ENCODE measurements at regions not wholly inside any gene's neighbourhood (a gene's known extent, or its start where the extent isn't known, plus 50 kb on each side); places are given as distances from the start of the nearest gene placed in this dataset.

DNA sequence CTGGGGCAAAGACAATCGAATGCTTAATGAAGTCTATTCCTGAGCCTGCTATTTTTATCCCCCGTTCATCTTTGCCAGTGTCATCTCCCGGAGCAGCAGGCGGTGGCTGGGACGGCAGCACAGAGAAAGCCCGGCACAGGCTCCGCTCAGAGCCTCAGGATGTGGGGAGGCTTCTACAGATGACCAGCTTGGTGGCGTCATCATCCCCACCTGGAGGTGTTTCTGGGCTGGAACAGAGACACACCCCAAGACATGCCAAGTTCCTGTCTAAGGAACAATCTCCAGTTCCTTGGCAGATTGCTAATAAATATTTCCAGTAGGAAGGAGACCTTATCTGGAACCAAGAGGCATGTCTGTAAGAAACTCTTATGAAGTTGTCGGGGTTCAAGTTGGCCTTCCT is 552.4 kb upstream of the MGMT start:
- H3K4me3 ChIP-seq, result no peak overlapping the region
- no peak for DNase-seq (ENCODE audit: low spot score)
- no peaks in the 10 kb centered on the region for H4K20me1 ChIP-seq (ENCODE audit: insufficient read depth, poor library complexity, severe bottlenecking)
- no peaks in the 10 kb centered on the region for H3K79me2 ChIP-seq
- WGBS (ENCODE audit: low lambda C conversion rate, missing lambda C conversion rate), result 90% methylated on average over 9 of the region's 9 CpGs
- no peak overlapping the region for H2AFZ ChIP-seq
- no peaks in the 10 kb centered on the region for H3K27me3 ChIP-seq
- no peak overlapping the region for H3K4me2 ChIP-seq
- no peaks in the 10 kb centered on the region for H3K9me3 ChIP-seq (ENCODE audit: low read depth)
- no peak for TF ChIP-seq EZH2 (IDR thresholded peaks at IDR 0.05; ENCODE audit: borderline replicate concordance)
- no peak for TF ChIP-seq CTCF (IDR thresholded peaks at IDR 0.05; ENCODE audit: poor library complexity)
- no peak for TF ChIP-seq EZH2phosphoT487 (IDR thresholded peaks at IDR 0.05; ENCODE audit: low read depth, severe bottlenecking, unreplicated experiment)
- H3K9me2 ChIP-seq (replicated peaks; ENCODE audit: insufficient read depth), result no peaks in the 10 kb centered on the region
- no peak overlapping the region for H3K27ac ChIP-seq
- H3K36me3 ChIP-seq (replicated peaks; ENCODE audit: insufficient read depth, low read depth), result no peaks in the 10 kb centered on the region
- no peaks in the 10 kb centered on the region for H3K4me1 ChIP-seq (ENCODE audit: insufficient read depth)

DNA sequence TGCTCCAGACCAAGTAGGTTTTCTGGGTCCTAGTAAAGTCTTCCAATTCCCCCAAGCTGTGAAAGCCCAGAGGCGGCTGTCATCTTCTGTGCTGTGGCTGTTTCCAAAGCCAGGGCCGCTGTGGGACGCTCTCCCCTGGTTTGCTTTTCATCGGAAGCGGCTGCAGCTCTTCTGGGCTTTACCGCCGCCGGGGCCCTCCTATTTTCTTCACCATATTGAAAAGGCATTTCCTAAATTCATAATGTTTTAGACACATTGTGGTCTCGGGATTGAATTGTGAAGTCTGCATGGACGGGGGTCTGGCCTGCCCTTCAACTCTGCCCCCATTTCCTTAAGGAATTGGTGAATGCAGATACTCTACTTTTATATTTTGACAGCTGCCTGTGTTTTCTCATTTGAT is 551.4 kb upstream of the MGMT start:
- Histone ChIP-seq H3K79me2 (no peaks in the 10 kb centered on the region), H3K27ac (no peak overlapping the region), H2AFZ (no peak overlapping the region), H3K9me3 (ENCODE audit: low read depth) (no peaks in the 10 kb centered on the region), H3K4me3 (no peak overlapping the region), H3K36me3 (replicated peaks; ENCODE audit: insufficient read depth, low read depth) (no peaks in the 10 kb centered on the region), H3K9me2 (replicated peaks; ENCODE audit: insufficient read depth) (no peaks in the 10 kb centered on the region), H4K20me1 (ENCODE audit: insufficient read depth, poor library complexity, severe bottlenecking) (no peaks in the 10 kb centered on the region), H3K27me3 (no peaks in the 10 kb centered on the region), H3K4me1 (ENCODE audit: insufficient read depth) (no peaks in the 10 kb centered on the region), H3K4me2 (no peak overlapping the region)
- no peak for TF ChIP-seq EZH2 (IDR thresholded peaks at IDR 0.05; ENCODE audit: borderline replicate concordance)
- TF ChIP-seq CTCF (IDR thresholded peaks at IDR 0.05; ENCODE audit: poor library complexity), result no peak
- no peak for TF ChIP-seq EZH2phosphoT487 (IDR thresholded peaks at IDR 0.05; ENCODE audit: low read depth, severe bottlenecking, unreplicated experiment)
- DNase-seq (ENCODE audit: low spot score), result no peak
- 97% methylated on average over 10 of the region's 10 CpGs for WGBS (ENCODE audit: low lambda C conversion rate, missing lambda C conversion rate)

- H3K27me3 ChIP-seq, result no peaks in the 10 kb centered on the region
- H3K79me2 ChIP-seq, result no peaks in the 10 kb centered on the region
- 72% methylated on average over 4 of the region's 4 CpGs for WGBS (ENCODE audit: low lambda C conversion rate, missing lambda C conversion rate)
- H3K4me2 ChIP-seq, result no peak overlapping the region
- H2AFZ ChIP-seq, result no peak overlapping the region
- no peaks in the 10 kb centered on the region for H3K4me1 ChIP-seq (ENCODE audit: insufficient read depth)
- H3K4me3 ChIP-seq, result no peak overlapping the region
- H3K9me2 ChIP-seq (replicated peaks; ENCODE audit: insufficient read depth), result no peaks in the 10 kb centered on the region
- DNase-seq (ENCODE audit: low spot score), result no peak
- no peaks in the 10 kb centered on the region for H3K36me3 ChIP-seq (replicated peaks; ENCODE audit: insufficient read depth, low read depth)
- H4K20me1 ChIP-seq (ENCODE audit: insufficient read depth, poor library complexity, severe bottlenecking), result no peaks in the 10 kb centered on the region
- no peak overlapping the region for H3K27ac ChIP-seq
- no peak for TF ChIP-seq CTCF (IDR thresholded peaks at IDR 0.05; ENCODE audit: poor library complexity)
- no peaks in the 10 kb centered on the region for H3K9me3 ChIP-seq (ENCODE audit: low read depth)
Measured at GRCh38 chr10:128916383-128916782, 550.7 kb upstream of the MGMT start.

GRCh38 chr10:128921389-128922022 is 545.5 kb upstream of the MGMT start:
- 91% methylated on average over 8 of the region's 8 CpGs for WGBS (ENCODE audit: low lambda C conversion rate, missing lambda C conversion rate)
- no peak for TF ChIP-seq EZH2 (IDR thresholded peaks at IDR 0.05; ENCODE audit: borderline replicate concordance)
- TF ChIP-seq CTCF (IDR thresholded peaks at IDR 0.05; ENCODE audit: poor library complexity), result no peak
- TF ChIP-seq EZH2phosphoT487 (IDR thresholded peaks at IDR 0.05; ENCODE audit: low read depth, severe bottlenecking, unreplicated experiment), result no peak
- Histone ChIP-seq H3K9me3 (ENCODE audit: low read depth) (no peaks in the 10 kb centered on the region), H3K27ac (no peak overlapping the region), H3K27me3 (no peaks in the 10 kb centered on the region), H4K20me1 (ENCODE audit: insufficient read depth, poor library complexity, severe bottlenecking) (no peaks in the 10 kb centered on the region), H3K4me2 (no peak overlapping the region), H3K4me1 (ENCODE audit: insufficient read depth) (peaks cover 6% of the 10 kb centered on the region), H3K36me3 (replicated peaks; ENCODE audit: insufficient read depth, low read depth) (no peaks in the 10 kb centered on the region), H3K9me2 (replicated peaks; ENCODE audit: insufficient read depth) (no peaks in the 10 kb centered on the region), H3K4me3 (no peak overlapping the region), H3K79me2 (no peaks in the 10 kb centered on the region), H2AFZ (no peak overlapping the region)
- DNase-seq (ENCODE audit: low spot score), result no peak
